Amniotic epithelial cell (primary cell): ENCODE measurements at regions not wholly inside any gene's neighbourhood (a gene's known extent, or its start where the extent isn't known, plus 50 kb on each side); places are given as distances from the start of the nearest gene placed in this dataset.
A peak's percentile ranks its signal among the peaks of the same experiment; 100 is the strongest.
"Not testable (repeated sequence)": the region's sequence is repeated elsewhere in the genome, so short reads cannot be mapped to it uniquely, and the experiment has no call there.

Experiments
- DNase-seq: peaks from one replicate; pipeline ENCODE4 v3.0.0-alpha.2; 2010; ENCODE audit warnings: low read depth

DNA sequence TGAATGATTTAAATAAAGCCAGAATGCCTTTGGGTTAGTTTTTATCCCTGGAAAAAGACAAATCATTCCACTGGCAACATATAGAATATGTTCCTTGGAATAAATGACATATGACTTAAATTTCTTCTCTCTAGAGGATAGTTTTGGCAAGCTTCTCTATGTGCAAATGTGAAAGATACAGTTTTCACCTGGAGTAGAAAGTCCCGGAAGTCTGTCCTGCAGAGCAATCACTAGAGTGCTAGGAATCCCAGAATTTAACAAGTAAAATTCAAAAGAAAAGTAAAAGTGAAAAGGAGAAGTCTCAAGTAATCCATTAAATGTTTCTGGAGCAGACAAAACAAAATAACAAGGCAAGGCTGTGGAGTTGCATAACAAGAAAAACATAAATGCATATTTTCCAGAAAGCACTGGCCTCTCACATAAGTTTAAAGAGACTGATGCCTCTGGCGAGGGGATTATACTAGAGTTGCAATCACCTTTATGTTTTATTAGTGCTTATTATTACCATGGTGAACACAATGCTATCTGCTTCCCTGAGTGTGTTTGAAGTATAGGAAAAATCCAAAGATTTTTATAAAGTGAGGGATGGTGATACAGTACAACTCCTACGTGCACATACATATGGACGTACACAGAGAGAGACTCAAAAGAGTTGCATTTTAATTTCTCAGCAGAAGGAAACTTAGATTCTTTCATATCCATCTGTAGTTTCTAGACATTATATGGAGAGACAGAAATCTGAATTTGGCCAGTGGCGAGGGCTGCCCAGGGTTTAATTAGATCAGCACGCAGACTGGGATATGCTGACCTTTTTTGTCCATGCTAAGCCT lies 188.3 kb upstream of the ANKRD55 start:
- no peak for DNase-seq

DNA sequence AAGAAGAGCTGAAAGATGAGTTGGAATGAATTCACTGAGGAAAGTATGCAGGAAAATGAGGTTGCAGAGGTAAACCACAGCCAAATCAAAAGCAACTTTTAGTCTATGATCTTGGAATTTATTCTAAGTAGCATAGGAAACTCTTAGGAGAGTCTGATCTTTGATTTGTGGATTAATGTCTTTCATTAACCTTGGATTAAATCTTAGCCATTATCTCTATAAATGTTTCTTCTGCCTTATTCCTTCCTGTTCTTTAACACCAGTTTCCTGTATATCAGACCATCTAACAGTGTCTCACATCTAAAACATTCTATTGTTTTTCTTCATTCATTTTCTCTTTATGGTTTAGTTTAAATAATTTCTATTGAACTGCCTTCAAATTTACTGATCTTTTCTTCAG lies 187.2 kb upstream of the ANKRD55 start:
- DNase-seq: no peak

DNA sequence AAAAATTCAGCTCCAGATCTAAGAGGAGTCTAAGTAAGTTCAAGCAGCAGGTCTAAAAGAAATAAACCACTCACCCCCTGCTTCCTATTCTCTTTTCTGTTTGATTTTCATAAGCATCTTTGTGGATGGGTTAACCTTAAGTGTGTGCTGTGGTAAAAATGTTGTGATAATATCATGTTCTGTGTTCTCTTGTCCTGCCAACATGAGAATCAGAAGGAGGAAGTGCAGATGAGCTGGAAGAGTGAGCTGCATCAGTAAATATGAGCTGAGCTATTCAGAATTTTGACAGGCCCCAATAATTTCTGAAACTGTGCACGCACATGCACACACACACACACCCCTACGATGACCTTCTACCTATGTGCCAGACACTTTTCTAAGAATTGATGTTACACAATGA lies 186.5 kb upstream of the ANKRD55 start:
- DNase-seq: no peak

DNA sequence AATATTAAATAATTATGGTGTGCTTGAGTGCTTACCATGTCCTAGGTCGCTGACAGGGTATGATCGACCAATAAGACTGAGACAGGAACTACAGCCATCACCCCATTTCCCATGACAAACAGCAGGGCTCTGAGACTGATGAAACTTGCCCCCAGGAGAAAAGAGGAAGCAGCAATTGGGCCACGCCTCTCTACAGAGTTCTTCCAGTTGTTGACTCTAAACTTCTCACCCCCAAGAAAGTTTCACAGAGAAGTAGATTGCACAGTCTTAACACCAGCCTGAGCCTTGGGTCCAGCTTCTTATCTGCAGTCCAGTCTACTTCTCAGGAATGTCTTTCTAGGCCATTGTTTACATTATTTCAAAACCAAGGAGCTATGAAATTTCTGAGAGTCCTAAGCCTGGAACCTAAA lies 182.2 kb upstream of the ANKRD55 start:
- peak; percentile 99 for DNase-seq

DNA sequence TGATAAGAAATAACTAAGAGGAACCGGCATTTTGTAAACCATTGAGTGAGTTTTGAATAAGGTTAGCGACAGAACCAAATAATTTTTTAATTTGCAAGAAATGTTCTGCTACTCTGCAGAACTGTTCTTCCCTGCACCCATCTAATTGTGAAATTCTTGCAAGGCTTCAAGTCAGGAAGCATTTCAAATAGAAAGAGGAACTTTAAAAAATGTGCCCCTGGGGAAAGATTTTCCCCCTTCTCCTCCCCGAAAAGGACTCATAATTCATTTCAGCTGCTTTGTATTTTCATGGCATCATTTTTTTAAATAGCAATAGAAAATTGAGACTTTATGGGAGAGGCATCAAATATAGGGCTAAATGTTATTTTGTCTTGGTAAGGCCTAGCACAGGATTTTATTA lies 180.9 kb upstream of the ANKRD55 start:
- no peak for DNase-seq

DNA sequence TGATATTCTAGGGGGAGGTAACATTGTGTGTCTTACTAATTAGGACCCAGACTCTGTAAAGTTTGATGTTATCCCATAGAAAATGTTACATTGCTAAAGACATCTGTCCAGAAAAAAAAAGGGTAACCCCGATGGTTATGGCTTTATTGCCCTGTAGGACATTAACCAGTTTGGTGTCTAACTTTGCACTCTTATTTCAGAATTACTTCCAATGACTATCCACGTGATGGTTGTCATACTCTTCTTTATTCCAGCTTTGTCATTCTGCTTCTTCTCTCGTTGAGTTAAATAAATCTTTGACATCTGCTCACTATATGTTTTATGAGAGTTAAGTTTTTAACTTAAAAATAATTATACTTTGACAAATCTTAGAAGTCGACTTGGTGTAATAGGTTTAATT lies 180.4 kb upstream of the ANKRD55 start:
- DNase-seq: no peak

DNA sequence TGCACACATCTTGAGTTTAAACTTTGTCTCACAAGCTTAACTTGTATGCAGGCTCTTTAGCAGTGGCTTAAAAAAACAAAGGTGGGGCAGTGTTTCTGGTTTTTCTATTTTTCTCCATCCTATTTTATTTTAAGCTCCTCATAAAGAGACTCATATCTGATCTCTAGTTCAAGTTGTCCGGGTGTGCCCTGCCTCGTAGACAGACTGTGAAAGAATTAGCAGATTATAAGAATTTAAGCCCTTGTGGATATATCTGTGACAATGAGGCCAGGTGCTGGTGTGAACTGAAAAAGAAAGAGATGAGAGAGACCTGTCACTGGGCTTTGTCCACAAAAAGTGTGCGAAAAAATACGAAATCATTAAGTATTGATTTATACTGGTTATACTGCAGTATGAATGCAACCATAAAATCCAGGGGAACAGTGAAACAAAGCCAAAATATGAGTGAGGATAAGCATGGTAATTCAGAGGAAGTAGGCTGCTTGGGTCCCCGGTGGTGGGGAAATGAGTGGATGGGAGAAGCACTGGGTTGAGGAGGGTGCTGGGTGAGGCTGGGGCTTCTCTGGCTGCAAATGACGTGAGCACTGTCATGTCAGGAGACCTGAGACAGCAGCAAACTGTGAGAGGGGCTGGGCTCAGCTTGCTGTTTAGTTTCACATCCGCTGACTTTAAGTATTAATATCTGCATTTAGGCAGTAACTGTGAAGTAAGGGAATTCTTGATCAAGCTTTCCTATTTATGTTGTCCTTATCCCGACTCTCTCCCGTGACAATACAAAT lies 179.7 kb upstream of the ANKRD55 start:
- no peak for DNase-seq

DNA sequence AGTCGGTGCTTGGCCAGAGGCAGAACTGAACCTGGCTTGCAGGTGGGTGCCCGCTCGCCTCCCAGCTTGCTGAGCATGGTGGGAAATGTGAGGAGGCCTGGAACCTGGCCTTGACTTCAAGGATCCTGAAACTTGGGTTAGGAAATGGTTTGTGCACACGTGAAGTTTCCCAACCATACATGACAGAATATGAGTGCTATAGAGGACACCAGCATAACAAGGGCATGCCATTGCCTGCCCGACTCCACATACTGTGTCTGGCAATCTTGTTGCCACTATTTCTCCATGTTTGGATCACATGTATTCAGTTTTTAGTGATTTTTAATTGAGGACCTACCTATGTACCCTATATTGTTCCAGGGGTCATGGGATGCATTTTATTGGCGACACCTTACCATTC lies 177.6 kb upstream of the ANKRD55 start:
- no peak for DNase-seq

DNA sequence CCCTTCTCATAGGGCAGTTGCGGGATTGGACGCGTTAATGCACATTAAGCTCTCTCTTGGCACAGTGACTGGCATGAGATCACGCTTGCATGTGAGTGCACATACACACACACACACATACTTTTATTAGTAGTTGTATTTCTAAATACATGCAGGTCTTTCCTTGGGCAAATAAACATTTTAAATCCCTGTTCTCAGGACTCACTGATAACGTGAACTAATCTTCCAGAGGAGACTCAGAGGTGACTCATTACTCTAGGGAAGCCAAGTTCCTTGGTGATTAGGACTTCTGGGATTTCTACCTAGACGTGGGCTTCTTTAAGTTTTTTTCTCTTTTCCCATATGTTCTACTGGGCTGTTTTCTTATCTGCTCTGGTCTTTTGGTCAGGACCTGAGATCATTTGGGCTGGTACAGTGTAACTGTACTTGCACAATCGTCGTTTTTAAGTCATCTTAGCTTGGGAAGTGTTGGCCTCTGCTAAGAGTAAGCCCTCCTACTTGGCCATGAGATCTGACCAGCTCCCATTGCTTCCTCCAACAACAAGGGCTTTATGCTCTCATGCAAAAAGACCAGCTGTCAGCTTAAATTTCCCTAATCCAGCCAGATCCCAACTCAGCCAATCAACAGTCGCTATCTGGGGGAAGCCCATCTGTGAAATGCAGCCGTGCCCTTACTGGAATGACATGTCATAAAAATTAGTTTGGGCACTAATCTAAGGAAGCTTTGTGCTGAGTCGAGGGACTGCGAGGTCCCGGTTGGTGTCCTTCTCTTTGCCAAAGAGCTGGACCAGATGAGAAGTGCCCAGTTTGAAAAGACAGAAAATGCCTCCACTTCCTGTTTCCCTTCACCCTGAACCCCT lies 176.4 kb upstream of the ANKRD55 start:
- peak; percentile 100 for DNase-seq

DNA sequence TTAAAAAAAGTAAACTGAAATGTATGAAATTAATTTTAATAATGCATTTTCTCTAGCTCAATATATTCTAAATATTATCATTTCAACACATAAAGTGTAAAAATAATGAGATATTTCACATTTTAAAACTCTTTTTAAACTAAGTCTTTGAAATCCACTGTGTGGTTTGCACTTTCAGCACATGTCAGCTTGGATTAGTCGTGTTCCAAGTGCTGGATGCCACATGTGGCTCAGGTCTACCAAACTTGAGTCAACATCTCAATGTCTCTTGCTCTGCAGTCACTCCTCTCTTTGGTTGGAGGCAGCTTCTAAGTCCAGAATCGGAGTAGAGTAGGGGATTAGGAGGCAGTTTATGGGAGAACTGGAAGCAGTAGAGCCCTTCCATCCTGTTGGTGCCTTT lies 173.7 kb upstream of the ANKRD55 start:
- no peak for DNase-seq

DNA sequence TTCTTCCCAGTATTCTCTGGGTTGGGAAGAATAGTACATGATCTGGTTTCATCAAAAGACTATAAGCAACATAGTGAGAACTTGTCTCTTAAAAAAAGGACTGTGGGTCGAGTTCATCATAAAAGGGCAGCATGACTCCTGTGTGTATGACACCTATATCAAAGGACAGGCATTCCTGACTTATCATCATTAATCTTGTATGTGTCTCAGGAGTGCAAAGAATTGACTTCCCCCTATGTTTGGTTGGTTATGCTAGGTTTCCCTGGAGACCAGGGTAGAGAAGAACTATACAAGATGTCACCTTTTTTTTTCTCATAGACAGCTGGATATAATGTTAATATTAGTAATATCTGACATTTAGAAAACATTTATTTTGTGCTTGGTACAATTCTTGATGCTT lies 173.1 kb upstream of the ANKRD55 start:
- no peak for DNase-seq

DNA sequence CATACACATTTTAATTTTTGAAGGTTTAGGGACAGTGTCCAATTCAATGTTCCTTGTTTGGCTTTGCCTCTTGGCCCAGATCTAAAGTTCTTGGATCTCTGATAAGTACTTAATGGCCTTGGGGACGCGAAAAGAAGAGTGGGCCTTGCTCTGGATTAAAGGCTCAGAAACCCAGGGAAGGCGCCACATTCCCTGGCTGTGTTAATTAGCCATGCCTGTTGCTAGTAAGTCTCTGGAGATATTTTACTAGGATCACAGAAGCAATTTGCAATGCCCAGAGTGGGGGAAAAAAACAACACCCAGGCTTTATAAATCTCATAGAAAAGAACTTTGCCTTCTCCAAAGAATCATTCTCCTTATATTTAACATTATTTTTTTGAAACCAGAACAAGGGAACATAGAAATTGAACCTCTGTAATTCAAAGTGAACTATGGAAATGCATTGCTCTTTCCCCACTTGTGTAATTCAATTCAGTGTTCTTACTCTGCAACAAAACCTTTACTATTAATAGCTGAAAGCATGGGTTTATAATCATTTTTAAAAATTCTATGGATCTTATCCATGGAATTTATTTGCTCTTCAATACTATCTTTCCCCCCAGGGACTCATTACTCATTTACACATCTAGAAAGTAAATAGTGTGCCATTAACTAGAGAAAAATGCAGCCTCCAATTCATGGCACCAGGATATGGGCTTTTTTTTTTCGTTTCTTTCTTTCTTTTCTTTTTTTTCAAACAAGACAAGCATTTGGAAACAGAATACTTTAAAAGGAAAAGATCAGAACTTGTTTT lies 172.2 kb upstream of the ANKRD55 start:
- DNase-seq: no peak

DNA sequence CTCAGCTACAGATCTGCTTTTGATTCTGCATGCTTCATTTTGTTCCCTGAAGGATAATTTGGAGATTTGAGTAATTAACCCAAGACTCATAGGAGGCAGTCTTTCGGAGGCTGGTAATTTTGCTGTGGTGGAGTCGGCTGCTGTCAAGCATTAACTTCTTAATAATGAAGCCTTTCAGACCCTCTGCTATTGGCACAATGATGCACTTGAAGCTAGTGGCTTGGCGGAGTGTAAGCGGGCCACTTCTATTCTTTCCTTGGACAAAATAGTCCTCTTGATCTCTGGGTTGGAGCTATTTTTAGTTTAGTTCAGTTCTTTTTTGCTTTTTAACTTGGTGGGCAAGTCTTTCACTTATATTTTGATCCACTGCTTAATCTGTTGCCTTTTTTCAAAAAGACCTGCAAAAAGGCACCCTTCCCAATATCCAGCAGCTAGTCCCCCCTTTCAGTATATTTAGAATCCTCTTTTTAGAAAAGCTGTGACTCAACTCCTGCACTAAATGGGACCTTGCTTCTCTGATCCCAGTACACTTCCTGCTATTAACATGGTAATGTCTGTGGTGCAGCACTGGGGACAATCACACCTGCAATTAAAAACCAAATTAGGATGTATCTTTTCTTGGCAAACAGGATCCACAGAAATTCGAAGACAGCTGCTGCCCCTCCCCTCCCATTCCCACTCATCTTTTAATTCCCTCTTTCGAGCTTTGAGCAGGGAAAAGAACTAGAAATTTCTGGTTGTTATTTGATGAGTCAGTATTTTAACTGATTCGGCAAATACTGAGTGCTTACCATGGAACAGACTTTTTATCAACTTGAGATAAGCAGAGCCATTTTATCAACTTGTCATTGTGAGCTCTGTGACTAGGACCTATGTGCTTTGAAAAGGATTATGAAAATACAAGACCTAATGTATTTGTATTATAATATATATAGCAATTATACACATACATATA lies 169.4 kb upstream of the ANKRD55 start:
- peak; percentile 51 for DNase-seq

DNA sequence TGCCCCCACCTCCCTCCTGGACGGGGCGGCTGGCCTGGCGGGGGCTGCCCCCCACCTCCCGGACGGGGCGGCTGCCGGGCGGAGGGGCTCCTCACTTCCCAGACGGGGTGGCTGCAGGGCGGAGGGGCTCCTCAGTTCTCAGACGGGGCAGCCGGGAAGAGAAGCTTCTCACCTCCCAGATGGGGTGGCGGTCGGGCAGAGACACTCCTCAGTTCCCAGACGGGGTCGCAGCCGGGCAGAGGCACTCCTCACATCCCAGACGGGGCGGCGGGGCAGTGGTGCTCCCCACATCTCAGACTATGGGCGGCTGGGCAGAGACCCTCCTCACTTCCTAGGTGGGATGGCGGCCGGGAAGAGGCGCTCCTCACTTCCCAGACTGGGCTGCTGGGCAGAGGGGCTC lies 164.7 kb upstream of the ANKRD55 start:
- not testable (repeated sequence) for DNase-seq

DNA sequence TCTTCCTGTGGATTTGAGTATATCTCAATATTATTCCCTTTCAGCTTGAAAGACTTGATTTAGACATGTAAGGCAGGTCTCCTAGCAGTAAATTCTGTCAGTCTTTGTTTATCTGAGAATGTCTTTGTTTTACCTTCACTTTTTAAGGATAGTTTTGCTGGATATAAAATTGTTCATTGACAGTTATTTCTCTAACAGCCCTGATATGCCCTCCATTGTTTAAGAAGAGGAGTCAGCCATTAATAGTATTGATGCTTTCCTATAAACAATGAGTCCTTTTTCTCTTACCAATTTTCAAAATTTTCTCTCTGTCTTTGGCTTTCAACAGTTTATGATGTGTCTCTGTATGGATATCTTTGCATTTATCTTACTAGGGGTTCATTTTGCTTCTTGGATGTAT lies 163.5 kb upstream of the ANKRD55 start:
- DNase-seq: no peak

DNA sequence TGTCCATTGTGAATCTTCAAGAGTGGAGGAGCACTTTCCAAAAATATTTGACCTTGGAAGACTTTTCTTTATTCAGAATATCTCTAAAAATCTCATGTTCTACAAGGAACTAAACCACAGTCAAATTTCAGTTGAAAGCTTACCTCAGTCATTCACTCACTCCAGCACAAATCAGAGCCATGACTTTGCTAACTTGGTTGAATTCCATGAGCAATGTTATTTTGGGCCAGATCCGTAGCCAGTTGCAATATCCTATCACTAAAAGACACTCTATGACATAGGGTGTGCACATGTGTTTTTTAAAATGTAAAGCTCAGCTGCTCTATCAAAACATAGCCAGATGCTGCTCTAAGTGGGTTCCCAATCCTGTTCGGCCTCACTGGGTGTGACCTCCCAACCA lies 156.1 kb upstream of the ANKRD55 start:
- DNase-seq: no peak

DNA sequence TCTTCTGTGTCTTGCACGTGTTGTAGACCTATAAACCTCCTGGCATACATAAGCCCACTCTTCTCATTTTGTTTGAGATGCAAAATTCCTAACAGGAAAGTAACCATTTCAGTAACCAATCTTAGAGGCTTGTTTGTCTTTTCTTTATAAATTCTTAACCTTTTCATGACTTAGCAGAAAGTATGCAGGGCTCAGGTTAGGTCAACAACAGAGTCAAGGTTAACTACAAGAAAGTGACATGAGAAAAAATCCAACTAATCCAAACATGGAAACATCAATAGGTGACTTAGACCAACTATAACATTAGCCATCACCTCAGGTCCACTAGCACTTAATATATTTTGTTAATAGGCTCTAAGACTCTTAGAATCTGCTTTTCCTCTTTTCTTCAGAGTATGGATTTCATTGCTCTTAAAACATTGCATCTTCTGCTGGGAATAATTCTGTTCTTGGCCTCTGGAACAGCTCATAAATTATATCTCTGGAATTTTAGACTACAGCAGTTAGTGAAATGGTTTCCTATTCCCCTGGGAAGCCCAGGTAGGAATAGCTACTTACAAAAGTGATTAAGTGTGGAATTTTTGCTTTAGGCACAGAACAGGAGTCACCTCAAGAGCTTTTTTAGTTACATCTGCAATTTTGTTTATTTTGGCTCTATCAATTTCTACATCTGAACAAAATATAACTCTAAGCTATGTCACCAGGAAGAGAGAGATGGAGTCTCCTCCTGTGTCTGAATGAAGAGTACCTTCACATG lies 155.3 kb upstream of the ANKRD55 start:
- no peak for DNase-seq

DNA sequence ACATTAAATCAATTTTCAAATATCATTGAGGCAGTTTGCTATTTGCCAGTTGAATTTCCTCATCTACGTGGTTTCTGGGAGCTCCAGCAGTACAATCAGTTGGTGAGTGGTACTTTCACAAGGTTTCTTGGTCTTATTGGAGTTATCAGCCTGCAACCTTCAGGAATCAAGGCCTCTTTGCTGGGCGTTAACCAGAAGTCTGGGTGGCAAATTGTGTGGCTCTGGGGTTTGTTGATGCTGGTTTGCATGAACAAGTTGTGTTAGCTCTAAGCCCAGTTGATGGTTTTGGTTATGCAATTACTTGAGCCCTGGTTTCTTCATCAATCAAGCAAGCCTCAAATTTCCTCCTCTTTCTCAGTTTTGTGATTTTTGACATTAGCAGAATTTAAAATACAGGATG lies 152.9 kb upstream of the ANKRD55 start:
- DNase-seq: peak; percentile 52

DNA sequence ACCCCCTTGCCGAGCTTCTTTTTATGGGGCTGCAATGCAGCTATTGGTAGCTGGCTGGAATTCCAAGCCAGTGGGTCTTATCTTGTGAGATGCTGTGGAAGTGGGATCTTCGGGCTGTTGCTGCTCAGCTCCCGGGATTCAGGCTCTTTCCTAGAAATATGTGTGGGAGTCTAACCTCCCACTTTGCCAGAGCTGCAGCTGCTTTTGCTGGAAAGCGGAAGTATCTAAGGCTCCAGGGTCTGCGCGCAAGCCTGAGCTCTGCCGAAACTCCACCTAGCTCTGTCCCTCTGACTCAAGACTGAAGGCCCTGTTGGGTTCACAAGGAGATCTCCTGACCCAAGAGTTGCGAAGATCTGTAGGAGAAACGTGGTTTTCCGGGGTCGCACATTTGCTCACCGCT lies 151.1 kb upstream of the ANKRD55 start:
- DNase-seq: peak; percentile 94

DNA sequence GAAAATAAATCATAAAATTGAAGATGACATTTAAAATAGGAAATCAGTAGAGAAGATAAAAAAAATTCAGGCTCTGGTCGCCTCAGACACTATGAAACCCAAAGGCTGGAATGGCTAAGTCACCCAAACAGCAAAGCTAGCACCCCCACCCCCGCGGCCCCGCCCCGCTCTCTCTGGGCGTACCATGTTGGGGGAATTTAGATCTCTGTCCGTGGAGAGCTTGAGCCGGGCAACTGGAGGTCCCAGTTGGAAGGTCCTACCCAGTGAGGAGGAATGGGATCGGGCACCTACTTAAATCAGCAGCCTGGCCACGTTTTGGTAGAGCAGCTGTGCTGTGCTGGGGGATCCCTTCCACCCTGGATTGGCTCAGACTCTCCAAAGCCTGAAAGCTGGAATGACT lies 150.6 kb upstream of the ANKRD55 start:
- DNase-seq: no peak
